HUES64 (cell line): ENCODE measurements at regions not wholly inside any gene's neighbourhood (a gene's known extent, or its start where the extent isn't known, plus 50 kb on each side); places are given as distances from the start of the nearest gene placed in this dataset.

ENCODE experiments used
- H3K27ac ChIP-seq: 2 replicates; pipeline ENCODE4 v1.7.0; 2013; ENCODE audit warnings: low read depth, low read length, inconsistent platforms
- H3K27me3 ChIP-seq: 2 replicates; pipeline ENCODE4 v1.6.1; 2013; ENCODE audit warnings: mild to moderate bottlenecking, low read length; ENCODE audit not compliant: insufficient read depth
- H3K36me3 ChIP-seq: 2 replicates; pipeline ENCODE4 v1.6.1; 2013; ENCODE audit warnings: mild to moderate bottlenecking, low read length; ENCODE audit not compliant: insufficient read depth
- H3K4me1 ChIP-seq: 2 replicates; pipeline ENCODE4 v1.6.1; 2013; ENCODE audit warnings: mild to moderate bottlenecking, low read length, moderate library complexity; ENCODE audit not compliant: insufficient read depth
- H3K4me3 ChIP-seq: 2 replicates; pipeline ENCODE4 v1.5.1; 2013; ENCODE audit warnings: mild to moderate bottlenecking, low read length, moderate library complexity
- H3K9ac ChIP-seq: 2 replicates; pipeline ENCODE4 v1.6.1; 2013; ENCODE audit warnings: mild to moderate bottlenecking, low read depth, low read length
- H3K9me3 ChIP-seq: 2 replicates; pipeline ENCODE4 v1.6.1; 2013; ENCODE audit warnings: low read depth, low read length; ENCODE audit not compliant: insufficient read depth
- WGBS: fragments of 150-250, 120-280 bp; methylation state at CpG from one replicate; pipeline ENCODE4 v1.1.7; 2013; ENCODE audit warnings: missing lambda C conversion rate; 5-methylcytosine and 5-hydroxymethylcytosine counted together

DNA sequence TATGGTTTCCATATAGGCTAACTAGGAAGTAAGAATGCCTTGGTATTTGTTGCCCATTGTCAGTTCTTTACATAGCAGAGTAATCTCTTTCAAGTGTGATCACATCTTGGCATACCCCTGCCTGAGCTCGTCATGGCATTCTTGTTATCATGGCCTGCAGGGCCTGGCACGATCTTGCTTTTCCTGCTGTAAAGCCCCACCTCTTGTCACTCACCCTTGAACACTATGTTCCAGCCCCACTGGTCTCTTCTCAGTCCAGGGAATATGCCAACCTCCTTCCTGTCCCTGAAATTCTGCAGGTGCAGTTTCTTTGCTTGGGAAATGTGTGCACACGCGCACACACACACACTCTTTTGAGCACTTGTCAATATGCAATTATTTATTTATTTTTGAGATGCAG is 250.2 kb upstream of the DMRT1 start:
- 76% methylated on average over 2 of the region's 4 CpGs for WGBS
- H3K4me3 ChIP-seq: no peak overlapping the region
- H3K9me3 ChIP-seq: no peaks in the 10 kb centered on the region
- H3K27me3 ChIP-seq: no peaks in the 10 kb centered on the region; the same call in 1 of the 2 replicates
- H3K36me3 ChIP-seq: no peaks in the 10 kb centered on the region
- peaks cover 15% of the 10 kb centered on the region for H3K4me1 ChIP-seq
- no peak overlapping the region for H3K27ac ChIP-seq
- no peak overlapping the region for H3K9ac ChIP-seq

DNA sequence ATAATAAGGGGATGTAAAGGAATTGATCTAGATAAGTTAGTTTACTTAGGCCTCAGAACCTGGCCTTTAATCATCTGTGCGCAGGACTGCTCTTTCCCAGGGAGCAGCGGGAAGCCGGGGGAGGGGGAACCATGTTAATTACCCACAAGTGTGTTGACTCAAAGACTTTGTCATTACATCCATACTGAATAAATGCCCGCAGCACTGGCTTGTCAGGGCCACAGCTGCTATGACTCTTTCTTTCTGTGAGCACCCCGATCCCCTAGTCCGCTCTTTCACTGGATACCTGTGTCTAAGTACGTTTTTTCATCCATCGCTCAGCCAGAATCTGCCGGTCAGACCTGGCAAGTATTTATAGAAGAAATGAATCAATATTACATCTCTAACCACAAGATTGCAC is 249.3 kb upstream of the DMRT1 start:
- Histone ChIP-seq H3K27me3 (no peaks in the 10 kb centered on the region; the same call in 1 of the 2 replicates), H3K9ac (no peak overlapping the region), H3K4me3 (no peak overlapping the region), H3K9me3 (no peaks in the 10 kb centered on the region), H3K27ac (no peak overlapping the region), H3K36me3 (no peaks in the 10 kb centered on the region), H3K4me1 (peaks cover 15% of the 10 kb centered on the region)
- 77% methylated on average over 9 of the region's 9 CpGs for WGBS

DNA sequence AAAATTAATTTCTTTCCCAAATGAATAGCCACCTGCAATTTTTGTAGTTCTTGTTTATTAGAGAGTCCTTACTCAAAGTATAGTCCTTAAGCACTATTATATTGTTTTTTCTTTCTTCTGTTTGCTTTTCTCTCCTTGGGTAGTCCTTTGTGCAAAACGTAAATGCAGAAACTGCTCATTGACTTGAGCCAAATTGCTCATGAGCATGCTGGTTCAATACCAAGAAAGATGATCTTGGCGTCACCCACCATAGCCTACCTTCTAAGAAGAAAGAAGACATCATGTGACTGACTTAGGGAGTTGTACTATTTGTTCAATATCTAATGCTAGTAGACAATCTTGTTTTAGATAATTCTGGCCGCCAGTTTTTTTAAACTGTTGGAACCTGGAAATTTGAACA is 248.8 kb upstream of the DMRT1 start:
- H3K9me3 ChIP-seq: no peaks in the 10 kb centered on the region
- no peak overlapping the region for H3K4me3 ChIP-seq
- H3K27ac ChIP-seq: no peak overlapping the region
- peaks cover 15% of the 10 kb centered on the region for H3K4me1 ChIP-seq
- no peaks in the 10 kb centered on the region; the same call in 1 of the 2 replicates for H3K27me3 ChIP-seq
- no peak overlapping the region for H3K9ac ChIP-seq
- no peaks in the 10 kb centered on the region for H3K36me3 ChIP-seq
- 97% methylated on average over 3 of the region's 3 CpGs for WGBS

DNA sequence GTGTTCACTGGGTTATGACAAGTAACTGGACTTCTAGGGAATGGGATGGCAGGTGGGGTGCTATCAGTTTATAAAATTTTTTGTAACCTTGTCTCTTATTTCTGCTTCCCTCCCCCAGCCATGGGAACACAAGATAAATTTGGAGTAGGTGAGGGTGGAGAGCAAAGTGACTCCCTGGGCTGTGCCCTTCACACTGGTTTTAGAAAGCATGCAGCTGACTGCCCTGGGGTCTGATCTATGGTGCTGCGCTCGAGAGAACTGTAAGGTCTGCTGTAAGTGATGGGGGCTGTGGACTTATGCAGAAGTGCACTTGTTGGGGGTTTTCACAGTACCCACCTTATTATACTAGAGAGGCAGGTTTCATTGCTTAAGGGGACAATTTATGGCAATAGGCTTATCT is 247.7 kb upstream of the DMRT1 start:
- 91% methylated on average over 2 of the region's 2 CpGs for WGBS
- no peak overlapping the region for H3K4me3 ChIP-seq
- H3K27me3 ChIP-seq: no peaks in the 10 kb centered on the region; the same call in 1 of the 2 replicates
- peaks cover 15% of the 10 kb centered on the region for H3K4me1 ChIP-seq
- H3K9ac ChIP-seq: no peak overlapping the region
- H3K27ac ChIP-seq: no peak overlapping the region
- no peaks in the 10 kb centered on the region for H3K36me3 ChIP-seq
- H3K9me3 ChIP-seq: no peaks in the 10 kb centered on the region

DNA sequence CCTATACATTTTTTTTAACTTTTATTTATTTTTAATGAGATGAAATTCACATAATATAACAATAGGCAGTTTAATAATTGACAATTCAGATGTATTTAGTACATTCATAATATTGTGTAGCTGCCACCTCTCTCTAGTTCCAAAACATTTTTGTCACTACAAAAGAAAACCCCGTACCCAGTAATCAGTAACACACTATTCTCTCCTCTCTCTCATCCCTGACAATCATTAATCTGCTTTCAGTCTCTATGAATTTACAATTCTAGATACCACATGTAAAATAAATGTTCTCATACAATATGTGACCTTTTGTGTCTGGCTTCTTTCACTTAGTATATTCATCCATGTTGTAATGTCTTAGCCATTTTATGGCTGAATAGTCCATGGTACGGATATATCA is 244.8 kb upstream of the DMRT1 start:
- Histone ChIP-seq H3K9ac (no peak overlapping the region), H3K9me3 (no peaks in the 10 kb centered on the region; the same call in 1 of the 2 replicates), H3K27ac (no peak overlapping the region), H3K4me3 (no peak overlapping the region), H3K27me3 (no peaks in the 10 kb centered on the region), H3K36me3 (no peaks in the 10 kb centered on the region), H3K4me1 (peaks cover 5% of the 10 kb centered on the region)
- WGBS: 94% methylated on average over 1 of the region's 2 CpGs

DNA sequence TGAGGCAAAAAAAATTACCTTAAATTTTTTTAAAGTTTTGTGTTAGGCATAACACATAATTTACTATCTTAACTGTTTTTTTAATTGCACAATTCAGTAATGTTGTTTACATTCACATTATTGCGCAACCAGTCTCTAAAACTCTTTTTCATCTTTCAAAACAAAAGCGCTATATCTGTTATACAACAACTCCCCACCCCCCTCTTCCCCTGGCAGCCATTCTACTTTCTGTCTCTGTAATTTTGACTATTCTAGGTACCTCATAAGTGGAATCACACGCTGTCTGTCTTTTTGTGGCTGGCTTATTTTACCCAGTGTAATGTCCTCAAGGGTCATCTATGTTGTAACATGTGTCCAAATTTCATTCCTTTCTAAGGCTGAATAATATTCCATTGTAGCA is 241.5 kb upstream of the DMRT1 start:
- no peak overlapping the region for H3K4me3 ChIP-seq
- H3K36me3 ChIP-seq: no peaks in the 10 kb centered on the region
- H3K9me3 ChIP-seq: no peaks in the 10 kb centered on the region; the same call in 1 of the 2 replicates
- no peaks in the 10 kb centered on the region for H3K4me1 ChIP-seq
- H3K27me3 ChIP-seq: no peaks in the 10 kb centered on the region
- H3K27ac ChIP-seq: no peak overlapping the region
- WGBS: 97% methylated on average over 3 of the region's 3 CpGs
- H3K9ac ChIP-seq: no peak overlapping the region

DNA sequence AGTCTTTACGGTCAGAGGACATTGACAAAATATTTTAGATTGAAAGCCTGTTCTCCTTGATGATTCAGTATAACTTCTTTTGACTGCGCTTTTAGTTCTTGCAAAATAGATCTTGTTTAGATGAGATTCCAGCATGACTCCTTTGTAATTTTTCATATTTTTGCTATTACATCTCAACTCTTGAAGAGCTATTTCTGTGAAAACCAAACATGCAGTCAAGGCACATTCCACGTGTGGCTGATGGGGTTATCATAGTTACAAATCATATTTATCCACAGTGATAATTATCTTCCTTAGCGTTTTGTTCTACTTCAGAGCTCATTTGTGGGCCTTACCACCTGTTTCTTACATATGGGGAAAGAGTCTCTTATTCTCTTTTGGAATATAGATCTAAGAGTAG is 238.8 kb upstream of the DMRT1 start:
- no peaks in the 10 kb centered on the region for H3K36me3 ChIP-seq
- H3K4me3 ChIP-seq: no peak overlapping the region
- no peak overlapping the region for H3K9ac ChIP-seq
- no peaks in the 10 kb centered on the region; the same call in 1 of the 2 replicates for H3K9me3 ChIP-seq
- 95% methylated on average over 2 of the region's 4 CpGs for WGBS
- H3K27ac ChIP-seq: no peak overlapping the region
- no peaks in the 10 kb centered on the region for H3K4me1 ChIP-seq
- H3K27me3 ChIP-seq: no peaks in the 10 kb centered on the region

DNA sequence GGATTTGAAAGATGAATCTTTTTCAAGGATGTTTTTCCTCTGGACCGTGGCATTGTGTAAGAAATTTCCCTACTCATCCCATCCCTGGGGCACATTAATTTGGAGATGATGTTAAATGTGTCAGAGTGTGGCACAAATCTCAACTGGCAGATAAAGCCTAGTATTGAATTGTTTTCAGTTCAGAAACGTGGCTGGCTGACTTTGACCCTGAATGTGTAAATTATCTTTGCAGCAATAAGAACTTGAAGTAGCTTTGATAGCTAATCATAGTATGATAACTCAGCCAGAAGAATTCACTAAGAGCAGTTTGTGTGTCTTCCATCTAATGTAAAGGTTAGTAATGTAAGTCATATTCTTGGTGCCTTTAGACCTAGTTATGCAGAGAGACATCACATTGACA is 238.4 kb upstream of the DMRT1 start:
- Histone ChIP-seq H3K36me3 (no peaks in the 10 kb centered on the region), H3K27me3 (no peaks in the 10 kb centered on the region), H3K9ac (no peak overlapping the region), H3K9me3 (no peaks in the 10 kb centered on the region; the same call in 1 of the 2 replicates), H3K4me1 (no peaks in the 10 kb centered on the region), H3K27ac (no peak overlapping the region), H3K4me3 (no peak overlapping the region)
- 91% methylated on average over 2 of the region's 2 CpGs for WGBS

DNA sequence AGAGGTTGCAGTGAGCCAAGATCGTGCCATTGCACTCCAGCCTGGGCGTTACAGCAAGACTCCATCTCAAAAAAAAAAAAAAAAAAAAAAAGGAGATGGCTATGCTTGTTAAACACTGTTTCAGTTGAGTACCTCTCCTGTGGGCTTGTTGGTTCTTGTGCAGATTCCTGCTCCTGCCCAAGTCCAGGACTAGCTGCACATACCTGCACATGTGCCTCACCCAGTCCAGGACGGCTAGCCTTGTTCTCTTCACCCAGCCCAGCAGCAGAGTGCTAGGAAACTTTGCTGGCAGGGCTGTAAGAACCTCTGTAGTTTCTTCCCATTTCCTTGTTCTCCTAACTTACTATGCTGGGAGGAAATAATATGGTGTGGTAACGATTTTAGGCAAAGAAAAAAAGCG is 234.1 kb upstream of the DMRT1 start:
- no peak overlapping the region for H3K9ac ChIP-seq
- no peak overlapping the region for H3K4me3 ChIP-seq
- H3K27ac ChIP-seq: no peak overlapping the region
- H3K27me3 ChIP-seq: no peaks in the 10 kb centered on the region
- 85% methylated on average over 4 of the region's 5 CpGs for WGBS
- no peaks in the 10 kb centered on the region for H3K4me1 ChIP-seq
- no peaks in the 10 kb centered on the region for H3K9me3 ChIP-seq
- no peaks in the 10 kb centered on the region for H3K36me3 ChIP-seq

DNA sequence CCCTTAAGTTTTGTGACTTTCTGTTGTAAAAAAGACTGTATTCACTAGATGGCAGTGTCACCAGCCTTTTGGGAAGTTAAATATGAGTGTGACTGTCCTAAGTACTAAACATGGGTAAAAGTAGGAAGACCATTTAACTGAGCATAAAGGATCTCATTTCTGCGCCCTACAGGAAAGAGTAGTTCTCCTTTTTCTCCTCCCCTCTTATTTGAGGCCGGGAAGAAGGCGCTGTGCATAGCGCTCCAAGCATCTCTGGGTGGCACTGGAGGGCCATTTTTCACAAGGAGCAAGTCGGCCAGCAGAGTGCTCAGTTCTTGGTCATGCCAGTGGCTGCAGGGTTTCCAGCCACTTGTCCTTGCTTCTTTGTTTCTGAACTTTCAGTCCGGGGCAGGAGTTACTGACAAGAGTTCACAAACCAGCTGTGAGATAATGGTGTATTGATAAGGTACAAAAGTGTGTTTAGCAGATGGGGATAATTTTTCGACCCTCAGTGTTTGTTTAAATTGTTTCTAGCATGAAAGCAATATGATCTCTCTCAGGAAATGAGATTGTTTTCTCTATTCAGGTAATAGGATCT is 227.6 kb upstream of the DMRT1 start:
- Histone ChIP-seq H3K4me3 (no peak overlapping the region), H3K27ac (no peak overlapping the region), H3K36me3 (no peaks in the 10 kb centered on the region), H3K9ac (no peak overlapping the region), H3K27me3 (no peaks in the 10 kb centered on the region), H3K9me3 (no peaks in the 10 kb centered on the region), H3K4me1 (peaks cover 13% of the 10 kb centered on the region)
- 24% methylated on average over 7 of the region's 7 CpGs for WGBS

DNA sequence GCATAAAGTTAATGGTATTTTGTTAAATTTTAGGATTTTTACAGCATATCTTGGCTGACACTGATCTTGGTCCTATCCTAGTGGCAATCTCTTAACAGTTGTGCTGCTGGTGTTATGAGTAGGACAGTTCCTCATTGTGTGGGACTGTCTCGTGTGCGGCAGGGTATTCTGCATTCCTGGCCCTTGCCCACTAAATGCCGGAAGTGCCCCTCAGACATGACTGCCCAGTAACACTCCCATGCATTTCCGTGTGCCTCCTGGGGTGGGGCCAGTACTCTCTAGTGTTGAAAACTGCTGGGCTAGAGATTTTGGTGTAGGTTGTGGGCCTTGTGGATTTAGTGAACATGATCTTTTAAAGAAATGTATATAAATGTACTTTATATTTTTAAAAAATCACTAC is 227.1 kb upstream of the DMRT1 start:
- Histone ChIP-seq H3K36me3 (no peaks in the 10 kb centered on the region), H3K4me3 (no peak overlapping the region), H3K27me3 (no peaks in the 10 kb centered on the region), H3K27ac (no peak overlapping the region), H3K9ac (no peak overlapping the region), H3K9me3 (no peaks in the 10 kb centered on the region), H3K4me1 (peaks cover 13% of the 10 kb centered on the region)
- 74% methylated on average over 4 of the region's 4 CpGs for WGBS

DNA sequence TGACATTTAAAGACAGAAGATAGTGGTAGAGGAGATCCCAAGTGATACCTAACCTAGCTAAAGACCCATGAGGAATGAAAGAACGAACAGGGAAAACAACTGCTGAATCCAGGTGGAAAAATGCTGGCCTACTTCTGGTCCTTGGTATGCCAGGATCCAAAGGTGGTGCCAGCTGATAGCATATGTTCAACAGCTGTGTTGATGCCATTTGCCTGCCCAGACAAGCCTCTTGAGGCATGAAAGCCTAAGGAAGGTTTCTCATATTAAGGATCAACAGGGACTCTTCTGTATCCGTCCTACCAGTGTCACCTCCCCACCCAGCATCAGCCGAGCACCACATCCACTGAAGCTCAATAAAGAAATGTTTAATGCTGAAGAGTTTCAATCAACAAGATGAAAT is 225.7 kb upstream of the DMRT1 start:
- Histone ChIP-seq H3K27ac (no peak overlapping the region), H3K9ac (no peak overlapping the region), H3K4me3 (no peak overlapping the region), H3K36me3 (no peaks in the 10 kb centered on the region), H3K9me3 (no peaks in the 10 kb centered on the region), H3K4me1 (peaks cover 13% of the 10 kb centered on the region), H3K27me3 (no peaks in the 10 kb centered on the region)
- 96% methylated on average over 3 of the region's 3 CpGs for WGBS
